Stimulated activated naive CD8-positive, alpha-beta T cell treated with anti-CD3 and anti-CD28 coated beads, Interleukin-15, Interleukin-2, amounts not matched to agents 100 U/mL and 50 U/mL, for 24 hours (primary cell): ENCODE measurements at regions not wholly inside any gene's neighbourhood (a gene's known extent, or its start where the extent isn't known, plus 50 kb on each side); places are given as distances from the start of the nearest gene placed in this dataset.

Experiments used
- ATAC-seq: fragments of 150-1000 bp; cut with Tn5 transposase; one replicate; pipeline ENCODE4 v1.10.0; 2021
- DNase-seq: peaks from one replicate; pipeline ENCODE4 v3.0.0; 2021

DNA sequence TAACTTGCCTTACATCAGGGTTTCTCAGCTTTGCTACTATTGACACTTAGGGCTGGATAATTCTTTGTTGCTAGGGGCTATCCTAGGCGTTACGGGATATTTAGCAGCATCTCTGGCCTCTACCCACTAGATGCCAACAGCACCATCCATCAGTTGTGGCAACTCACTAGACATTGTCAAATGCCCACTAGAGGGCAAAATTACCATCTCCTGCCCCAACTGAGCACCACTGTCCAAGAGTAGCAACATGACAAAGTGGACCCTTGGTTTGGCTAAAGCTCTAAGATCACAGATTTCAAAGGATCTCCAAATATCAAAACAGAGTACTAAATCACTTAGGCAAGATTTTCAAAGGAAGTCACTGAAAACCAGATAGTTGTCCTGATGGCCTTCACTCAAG, 251.7 kb upstream of the TBX3 start:
- ATAC-seq (no peak), DNase-seq (no peak)

DNA sequence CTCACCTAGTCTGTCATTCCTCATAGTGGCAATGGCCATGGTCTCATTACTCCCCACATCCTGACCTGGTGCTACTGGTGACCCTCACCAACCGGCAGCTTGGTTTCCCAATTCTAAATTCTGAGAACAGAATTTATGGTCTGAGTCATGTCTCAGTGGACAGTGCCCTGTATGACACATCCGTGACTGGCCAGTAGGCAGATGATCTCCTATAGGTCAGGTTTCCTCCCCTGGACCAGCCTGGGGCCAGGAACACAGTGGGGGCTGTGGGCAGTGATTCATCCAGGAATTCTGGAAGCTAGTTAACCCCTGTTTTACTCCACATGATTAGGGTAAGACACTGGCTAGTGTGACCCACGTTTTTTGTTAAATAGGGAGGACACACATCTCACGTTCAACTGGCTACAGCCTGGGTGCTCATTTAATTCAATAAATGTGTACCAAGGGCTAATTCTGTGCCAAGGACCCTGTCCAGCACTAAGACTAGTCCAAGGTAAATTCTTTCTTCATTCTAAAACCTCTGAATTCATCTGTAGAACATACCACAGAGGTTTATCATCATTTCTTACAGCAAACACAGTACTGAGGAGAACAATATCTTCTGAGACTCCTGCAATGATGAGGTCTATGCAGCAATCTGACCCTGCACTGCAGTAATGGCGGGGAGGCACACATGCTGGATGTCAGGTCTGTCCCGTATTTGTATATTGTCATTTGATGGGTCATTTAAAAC, 249.6 kb upstream of the TBX3 start:
- DNase-seq (no peak), ATAC-seq (no peak)

DNA sequence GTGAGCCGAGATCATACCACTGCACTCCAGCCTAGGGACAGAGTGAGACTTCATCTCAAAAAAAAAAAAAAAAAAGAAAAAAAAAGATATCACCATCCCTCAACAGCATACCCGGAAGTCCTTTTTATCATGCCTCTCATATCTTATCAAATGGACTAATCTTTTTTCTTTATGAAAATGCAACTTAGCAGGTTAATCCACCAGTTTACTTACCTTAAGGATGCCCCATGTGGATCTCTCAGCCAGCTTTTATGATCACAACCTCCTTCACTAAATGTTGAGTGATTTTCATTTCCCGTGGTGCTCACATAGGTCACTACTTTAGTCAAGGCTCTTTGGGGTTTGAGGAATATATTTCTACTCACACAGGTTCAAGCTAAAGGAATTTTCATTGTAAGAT, 248.8 kb upstream of the TBX3 start:
- DNase-seq: no peak
- no peak for ATAC-seq

DNA sequence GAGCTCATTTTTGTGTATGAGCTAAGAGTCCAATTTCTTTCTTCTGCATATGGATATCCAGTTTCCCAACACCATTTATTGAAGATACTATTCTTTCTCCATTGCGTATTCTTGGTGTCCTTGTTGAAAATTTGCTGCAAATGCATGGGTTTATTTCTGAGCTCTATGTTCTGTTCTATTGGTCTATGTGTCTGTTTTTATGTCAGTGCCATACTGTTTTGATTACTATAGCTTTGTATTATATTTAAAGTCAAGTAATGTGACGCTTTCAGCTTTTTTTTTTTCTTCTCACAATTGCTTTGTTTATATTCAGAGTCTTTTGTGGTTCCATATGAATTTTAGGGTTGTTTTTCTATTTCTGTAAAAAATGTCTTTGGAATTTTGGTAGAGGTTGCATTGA, 247.1 kb upstream of the TBX3 start:
- ATAC-seq (no peak), DNase-seq (no peak)

DNA sequence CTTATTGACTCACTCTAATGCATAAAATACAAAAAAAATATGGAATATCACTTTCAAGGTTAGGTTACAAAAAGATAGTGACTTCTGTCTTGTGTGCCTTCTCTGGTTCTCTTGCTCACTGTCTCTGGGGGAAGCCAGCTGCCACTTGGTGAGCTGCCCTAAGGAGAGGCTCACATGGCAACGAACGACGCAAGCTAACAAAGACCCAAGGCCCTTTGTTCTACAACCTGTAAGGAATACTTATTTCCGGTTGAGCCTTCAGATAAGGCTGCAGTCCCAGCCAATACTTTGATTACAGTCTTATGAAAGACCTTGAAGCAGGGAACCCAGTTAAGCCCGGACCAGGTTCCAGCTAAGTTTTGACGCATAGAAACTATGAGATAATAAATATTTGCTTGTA, 242.4 kb upstream of the TBX3 start:
- DNase-seq: no peak
- no peak for ATAC-seq

DNA sequence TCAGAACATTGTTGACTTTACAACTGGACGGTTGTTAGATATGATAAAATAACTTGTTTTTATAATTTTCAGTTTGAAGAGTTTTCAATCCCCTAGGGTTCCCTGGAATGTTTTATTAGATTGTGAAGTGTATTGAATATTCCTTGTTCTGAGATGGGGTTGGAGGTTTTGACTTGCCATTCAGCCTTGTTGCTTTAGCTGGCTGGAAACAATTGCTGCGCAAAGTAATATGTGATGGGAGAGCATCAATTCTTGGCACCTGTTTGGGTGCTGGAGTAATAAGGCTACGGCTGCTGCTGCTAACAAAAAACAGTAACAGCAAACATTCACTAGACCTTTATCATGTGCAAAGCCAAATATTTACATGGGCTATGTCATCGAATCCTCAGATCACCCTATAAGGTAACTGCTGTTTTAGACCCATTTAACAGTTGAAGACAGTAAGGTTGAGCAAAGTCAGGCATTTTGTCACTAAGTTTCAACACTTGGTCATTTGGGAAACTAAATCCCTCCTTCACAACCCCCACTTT, 241.0 kb upstream of the TBX3 start:
- ATAC-seq (no peak), DNase-seq (no peak)

DNA sequence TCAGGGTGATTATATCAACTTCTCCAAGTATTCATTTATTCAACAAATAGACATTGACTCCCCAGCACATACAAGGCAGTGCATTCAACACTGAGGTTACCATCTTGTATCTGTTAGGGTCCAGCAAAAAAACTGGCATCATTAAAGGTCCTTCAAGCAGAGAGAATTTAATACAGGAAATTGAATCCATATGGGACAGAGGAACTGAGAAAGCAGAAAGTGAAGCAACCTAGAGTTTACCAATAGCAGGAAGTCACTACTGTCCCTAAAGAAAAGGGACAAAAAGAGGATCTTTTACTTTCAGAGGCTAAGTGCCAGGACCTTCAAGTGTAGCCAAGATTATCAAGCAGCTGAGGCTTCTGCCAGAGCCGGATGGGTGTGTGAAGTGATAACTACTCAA, 237.8 kb upstream of the TBX3 start:
- DNase-seq (no peak), ATAC-seq (no peak)

DNA sequence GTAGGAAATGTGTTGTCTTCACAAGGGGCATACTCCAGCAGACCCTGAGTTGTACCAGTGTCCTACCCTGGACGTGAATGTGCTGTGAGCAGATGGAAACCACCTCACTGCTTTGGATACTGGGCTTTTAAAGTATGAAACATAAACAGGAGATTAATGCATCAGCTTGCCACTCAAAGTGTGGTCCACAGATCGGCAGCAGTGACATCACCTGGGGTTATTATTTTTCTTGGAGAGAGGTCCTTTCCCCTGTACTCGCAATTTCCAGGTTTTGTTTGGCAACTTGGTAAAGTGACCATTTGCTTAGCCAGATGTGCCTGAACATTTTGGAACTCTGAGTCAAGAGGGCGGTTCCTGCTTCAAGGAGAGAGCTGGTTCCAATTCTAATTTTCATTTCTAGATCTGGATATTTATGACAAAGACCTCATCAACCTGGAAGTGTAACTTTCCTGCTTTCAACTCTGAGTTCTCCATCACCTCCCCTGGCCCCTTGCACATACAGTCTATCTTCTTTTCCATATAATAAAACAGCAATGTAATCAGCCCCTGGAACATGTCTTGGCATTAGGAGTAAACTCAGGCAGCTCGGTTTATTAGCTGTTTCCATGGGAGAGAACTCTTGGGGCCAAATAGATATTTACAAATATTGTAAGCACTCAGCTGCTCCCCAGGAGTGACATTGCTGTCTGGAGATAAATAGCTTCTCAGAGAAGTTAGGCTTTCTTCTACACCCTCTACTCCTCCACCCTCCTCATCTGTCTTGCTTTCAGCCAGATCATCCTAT, 237.0 kb upstream of the TBX3 start:
- DNase-seq: no peak

DNA sequence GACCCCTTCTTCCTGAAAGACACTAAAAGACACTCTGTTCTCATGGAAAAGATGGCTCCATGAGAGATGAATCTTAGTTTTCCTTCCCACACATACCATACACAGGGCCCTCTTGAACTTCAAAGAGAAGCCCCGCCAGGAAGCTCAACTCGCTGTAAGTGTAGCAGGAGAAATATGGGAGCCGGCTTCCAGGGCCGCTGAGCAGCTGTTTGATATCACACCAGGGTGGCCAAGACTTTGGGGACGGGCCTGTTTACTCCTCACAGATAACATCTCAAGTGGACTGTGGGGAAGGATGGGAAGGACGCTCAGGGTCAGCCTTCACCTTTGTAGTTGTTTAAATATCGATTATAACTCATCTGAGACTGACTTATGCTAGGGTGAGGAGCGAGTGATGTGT, 235.5 kb upstream of the TBX3 start:
- no peak for ATAC-seq

More for the DNA sequence above, 237.0 kb upstream of the TBX3 start:
- ATAC-seq: no peak

DNA sequence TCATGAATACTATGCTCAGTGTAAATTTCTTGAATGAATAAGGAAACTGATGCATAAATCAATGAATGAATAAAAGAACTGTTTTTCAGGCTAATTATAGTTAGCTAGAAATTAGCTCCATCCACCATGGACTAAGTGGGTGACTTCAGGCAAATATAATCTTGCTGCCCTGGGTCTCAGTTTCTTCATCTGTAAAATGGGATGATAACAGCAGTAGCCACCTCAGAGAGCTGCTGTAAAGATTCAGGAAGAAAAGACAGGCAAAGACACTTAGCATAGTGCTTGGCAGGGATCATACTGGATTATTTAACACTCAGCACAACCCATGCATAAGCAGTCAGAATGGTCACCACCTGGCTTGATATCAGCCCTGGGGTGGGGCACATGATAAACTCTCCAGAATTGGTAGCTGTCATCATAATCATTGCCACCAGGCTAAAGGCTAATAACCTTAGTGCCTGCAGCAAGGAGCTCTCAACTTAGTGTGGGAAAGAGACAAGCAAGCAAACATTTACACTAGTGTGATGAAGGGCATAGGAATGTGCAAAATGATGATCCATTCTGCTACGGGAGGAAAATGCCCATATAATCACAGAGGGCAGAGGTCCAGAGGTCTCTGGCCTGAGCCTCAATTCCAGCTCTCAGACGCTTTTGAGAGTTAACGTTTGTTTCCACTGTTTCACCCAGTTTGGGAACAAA, 234.7 kb upstream of the TBX3 start:
- DNase-seq (no peak), ATAC-seq (no peak)

More for the DNA sequence above, 235.5 kb upstream of the TBX3 start:
- no peak for DNase-seq

DNA sequence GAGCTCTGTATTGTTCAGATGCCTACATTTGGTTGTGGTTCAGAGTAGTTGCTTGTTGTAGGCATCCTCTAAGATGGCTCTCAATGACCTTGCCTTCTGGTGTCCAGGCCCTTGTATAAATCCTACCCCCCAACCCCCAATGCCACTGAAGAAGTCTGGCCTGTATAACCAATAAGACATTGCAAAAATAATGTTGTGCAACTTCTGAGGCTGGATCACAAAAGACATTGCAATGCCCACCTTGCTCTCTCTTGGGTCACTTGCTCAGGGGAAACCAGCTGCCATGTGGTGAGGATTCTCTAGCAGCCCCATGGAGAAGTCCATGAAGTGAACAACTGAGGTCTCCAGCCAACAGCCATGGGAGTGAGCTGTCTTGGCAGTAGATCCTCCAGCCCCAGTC, 234.0 kb upstream of the TBX3 start:
- DNase-seq (no peak), ATAC-seq (no peak)

DNA sequence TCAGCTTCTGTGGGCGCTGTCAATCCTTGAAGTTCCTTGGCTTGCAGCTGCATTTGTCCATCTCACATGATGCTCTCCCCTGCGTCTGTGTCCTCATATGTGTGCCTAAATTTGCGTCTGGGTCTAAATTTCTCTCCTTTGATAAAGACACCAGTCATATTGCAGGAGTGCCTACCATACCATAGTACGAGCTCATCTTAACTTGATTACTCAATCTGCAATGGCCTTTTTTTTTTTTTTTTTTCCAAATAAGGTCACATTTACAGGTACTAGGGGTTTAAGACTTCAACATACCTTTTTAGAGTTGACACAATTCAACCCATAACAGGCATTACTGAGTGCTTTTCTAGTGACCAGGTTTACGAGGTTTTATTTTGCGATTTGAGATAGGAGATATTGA, 233.3 kb upstream of the TBX3 start:
- ATAC-seq: no peak

DNA sequence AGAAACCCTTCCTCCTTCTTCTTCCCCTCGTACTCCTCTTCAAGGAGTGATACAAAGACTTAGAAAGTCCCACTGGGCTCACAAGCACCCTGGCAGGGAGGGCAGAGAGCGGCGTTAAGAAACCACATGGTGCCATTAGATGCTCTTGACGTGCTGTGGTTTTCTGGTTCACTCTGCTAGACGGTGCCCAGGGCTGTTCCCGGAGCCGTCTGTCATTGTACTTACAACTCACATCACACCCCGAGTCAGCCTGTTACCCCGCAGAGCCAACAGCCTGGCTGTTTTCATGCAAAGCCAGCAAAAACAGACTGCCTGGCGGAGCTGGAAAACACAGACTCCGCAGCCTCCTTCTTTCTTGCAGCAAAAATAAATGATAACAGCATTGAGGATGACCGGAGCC, 232.6 kb upstream of the TBX3 start:
- DNase-seq (no peak), ATAC-seq (no peak)

More for the DNA sequence above, 233.3 kb upstream of the TBX3 start:
- no peak for DNase-seq

DNA sequence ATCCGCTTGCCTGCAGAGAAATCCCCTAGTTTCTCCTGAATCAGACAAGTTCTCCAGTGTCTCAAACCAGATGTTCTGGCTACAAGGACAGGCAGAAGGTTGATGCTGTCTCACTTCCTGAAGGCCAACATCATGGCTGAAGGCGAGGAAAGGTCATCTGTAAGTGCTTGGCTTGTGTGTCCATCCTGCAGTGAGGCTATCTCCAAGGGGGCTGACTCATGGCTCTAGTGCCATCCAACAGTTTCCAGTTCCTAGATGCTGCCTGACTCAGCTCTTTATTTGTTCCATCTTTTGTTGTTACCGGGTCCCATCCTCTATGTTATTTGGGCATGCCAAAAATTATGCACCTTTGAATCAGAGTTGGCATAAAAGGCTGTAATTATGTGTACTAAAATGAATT, 232.1 kb upstream of the TBX3 start:
- no peak for ATAC-seq
- DNase-seq: no peak

DNA sequence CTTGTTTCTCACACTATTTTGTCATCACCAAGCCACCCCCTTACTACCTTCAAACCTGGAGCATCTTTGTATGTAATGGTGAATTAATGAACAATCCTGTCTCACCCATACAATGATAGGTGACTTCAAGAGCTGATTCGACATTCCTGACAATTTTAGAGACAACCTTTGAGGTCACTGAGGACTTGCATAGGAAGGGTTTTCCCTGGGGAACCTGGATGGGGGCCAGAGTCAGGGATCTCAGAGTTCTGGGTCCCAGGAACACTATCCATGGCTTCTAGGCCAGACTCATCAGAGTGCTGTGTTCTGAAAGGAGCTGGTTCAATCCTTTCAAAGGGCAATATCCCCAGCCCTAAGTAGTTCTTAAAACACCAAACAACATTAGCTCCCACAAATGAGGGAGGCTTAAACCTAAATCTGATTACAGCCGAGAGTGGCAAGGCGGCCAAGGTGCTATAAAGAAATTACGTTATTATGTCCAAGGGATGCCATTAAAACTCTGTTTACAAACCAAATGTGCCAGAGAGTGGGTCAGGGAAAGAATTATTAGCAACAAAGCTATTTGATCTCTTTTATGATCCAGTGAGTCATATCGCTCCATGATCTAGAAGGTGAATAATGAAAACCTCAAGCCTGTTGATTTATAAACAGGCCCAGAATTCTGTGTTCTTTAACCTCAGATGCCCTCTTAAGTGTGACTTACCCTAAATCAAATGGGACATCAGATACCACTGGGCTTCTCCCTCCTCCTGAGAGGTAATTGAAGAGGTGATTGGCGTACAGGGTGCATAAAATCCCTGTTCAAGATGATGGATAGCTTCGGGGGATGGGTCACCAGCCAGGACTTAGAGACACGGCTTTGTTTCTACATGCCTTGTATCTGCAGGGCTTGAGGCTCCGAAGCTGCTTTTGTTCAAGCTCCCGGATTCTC, 230.2 kb upstream of the TBX3 start:
- ATAC-seq: no peak
- DNase-seq: no peak

DNA sequence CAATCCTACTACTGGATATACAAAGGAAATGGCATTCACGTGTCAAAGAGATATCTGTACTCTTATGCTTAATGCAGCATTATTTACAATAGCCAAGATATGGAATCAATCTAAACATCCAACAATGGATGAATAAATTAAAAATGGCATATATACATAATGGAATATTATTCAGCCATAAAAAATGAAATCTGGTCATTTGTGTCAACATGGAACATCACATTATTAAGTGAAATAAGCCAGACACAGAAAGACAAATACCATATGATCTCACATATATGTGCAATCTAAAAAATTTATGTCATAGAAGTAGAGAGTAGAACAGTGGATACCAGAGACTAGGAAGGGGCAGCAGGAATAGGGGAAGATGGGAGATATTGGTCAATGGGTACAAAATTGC, 228.8 kb upstream of the TBX3 start:
- no peak for ATAC-seq
- DNase-seq: no peak

DNA sequence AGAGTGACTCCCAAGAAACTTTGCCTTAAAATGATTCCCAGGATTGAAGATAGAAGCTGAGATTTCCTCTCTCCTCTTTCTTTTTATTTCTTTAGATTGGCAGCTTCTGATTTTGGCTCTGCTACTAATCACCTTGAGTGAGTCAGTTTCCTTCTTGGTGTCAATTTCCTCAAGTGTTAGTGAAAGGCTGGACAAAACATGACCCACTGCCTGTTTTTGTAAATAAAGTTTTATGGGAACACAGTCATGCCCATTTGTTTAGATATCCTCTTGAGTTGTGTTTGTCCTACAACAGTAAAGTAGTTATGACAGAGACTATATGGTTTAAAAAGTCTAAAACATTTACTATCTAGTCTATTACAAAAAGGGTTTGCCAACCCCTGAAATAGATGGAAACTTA, 227.2 kb upstream of the TBX3 start:
- DNase-seq (no peak), ATAC-seq (no peak)

DNA sequence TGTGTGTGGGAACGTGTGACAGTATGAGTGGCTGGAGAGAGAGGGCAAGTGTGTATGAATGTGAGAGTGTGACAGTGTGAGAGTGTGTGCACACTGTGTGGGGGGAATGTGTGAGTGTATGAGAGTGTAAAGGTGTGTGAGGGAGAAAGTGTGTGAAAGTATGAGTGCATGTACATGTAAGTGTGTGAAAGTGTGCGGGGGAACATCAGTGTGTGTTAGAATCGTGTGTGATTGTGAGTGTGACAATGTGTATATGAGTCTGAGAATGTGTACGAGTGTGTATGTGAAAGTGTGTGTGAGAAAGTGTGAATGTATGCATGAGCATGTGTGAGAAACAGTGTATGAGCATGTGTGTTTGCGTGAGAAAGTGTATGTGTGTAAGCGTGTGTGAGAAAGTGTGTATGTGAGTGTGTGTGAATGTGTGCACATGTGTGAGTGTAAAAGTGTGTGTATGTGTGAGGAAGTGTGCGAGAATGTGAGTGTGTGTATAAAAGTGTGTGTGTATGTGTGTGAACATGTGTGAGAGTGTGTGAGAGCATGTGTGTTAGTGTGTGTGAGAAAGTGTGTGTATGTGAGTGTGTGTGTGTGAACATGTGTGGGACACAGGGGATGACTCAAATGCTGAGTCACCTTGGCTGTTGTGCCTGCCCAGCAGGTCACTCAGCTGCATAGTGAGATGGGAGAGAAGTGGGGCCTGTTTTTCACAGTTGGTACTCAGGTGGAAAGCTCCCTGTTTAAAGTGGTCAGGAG, 220.5 kb upstream of the TBX3 start:
- no peak for DNase-seq
- ATAC-seq: no peak

DNA sequence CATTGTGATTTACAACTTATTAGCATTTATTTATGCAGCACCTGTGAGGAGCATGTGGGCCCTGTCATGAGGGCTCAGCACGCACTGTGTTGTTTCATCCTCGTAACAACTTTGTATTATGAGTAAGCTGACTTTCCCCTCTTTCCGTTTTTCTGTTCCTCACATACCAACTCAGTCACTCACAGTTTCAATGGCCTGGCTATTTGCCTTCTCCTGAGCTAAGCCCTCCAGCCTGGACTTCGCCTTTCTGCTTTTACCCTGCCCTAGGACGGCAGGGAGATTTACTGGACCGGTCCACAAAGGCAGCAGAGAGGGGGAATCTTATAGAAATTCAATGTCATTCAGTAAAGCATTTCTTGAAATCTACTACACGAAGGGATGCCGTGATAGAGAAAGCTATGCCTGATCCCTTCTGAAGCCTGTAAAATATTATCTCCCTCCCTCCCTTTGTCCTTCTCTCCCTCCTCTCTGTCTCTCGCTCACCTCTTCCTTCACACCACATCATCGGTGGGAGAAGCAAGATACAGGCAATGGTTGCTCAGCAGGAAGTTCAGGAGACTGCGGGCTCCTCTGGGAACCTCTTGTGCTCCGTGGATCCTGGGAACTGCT, 219.2 kb upstream of the TBX3 start:
- no peak for ATAC-seq
- DNase-seq: no peak

DNA sequence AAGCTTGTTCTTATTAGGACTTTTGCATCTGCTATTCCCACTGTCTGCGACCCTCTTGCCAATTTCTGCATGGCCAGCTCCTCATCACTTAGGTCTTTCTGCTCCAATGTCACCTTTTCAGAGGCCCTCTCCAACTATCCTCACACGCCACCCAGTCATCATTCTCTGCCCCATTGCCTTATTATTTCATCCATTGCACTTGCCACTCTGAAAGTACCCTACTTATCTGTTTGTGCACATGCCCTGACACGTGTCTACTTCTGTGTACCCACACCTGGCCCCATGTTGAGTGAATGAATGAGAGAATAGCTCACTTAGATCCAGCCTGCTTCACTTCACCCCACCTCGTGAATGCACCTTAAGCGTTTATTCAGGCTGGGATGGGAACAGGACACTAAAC, 218.7 kb upstream of the TBX3 start:
- ATAC-seq: no peak
- DNase-seq: no peak

DNA sequence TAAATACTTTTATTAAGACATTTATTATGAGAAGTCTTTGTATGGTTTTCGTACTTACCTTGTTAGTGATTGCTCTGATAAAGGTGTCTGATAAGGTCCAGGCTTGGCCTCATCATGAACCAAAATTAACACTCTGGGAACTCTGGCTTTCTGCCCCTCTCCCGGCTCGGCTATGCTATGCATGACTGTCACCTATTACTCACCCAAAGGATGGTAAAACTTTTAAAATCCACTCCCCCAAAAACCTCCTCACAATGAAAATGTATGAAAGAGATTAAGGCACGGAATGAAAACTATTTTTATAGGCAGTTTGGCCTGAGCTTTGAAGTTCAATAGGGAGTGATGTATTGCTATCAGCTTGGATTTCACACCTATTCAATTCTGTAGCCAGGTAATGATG, 217.3 kb upstream of the TBX3 start:
- ATAC-seq (no peak), DNase-seq (no peak)
